ENCODE measurements at regions not wholly inside any gene's neighbourhood (a gene's known extent, or its start where the extent isn't known, plus 50 kb on each side); places are given as distances from the start of the nearest gene placed in this dataset.

- no peak overlapping the region for H3K9ac ChIP-seq
- no peaks in the 10 kb centered on the region for H4K20me1 ChIP-seq
- no peak overlapping the region for H3K4me2 ChIP-seq
- H3K4me3 ChIP-seq, result no peak overlapping the region
- TF ChIP-seq Cebpa-rat (IDR thresholded peaks at IDR 0.05), result no peak
- peaks cover 0 to 6% (median 2%) of the 10 kb centered on the region in 11 experiments; a peak in 5 of 22 replicates for H3K9me3 ChIP-seq (replicated peaks in 1 of 11)
- no peaks in the 10 kb centered on the region for H3K36me3 ChIP-seq
- H3K4me1 ChIP-seq, result no peaks in the 10 kb centered on the region
- H3K27me3 ChIP-seq, result no peaks in the 10 kb centered on the region
- H3K27ac ChIP-seq, result no peak overlapping the region
These were observed 411.9 kb upstream of the ZP4 start for GRCh38 chr1:238302646-238303045.

GRCh38 chr1:238296371-238296770, 405.6 kb upstream of the ZP4 start:
- Histone ChIP-seq H4K20me1 (no peaks in the 10 kb centered on the region), H3K9ac (no peak overlapping the region), H3K36me3 (no peaks in the 10 kb centered on the region), H3K4me1 (no peaks in the 10 kb centered on the region), H3K27ac (no peak overlapping the region), H3K27me3 (no peaks in the 10 kb centered on the region), H3K4me2 (no peak overlapping the region), H3K9me3 (replicated peaks in 1 of 11) (peaks cover 0 to 11% (median 5%) of the 10 kb centered on the region in 11 experiments; a peak in 6 of 22 replicates), H3K4me3 (no peak overlapping the region)
- TF ChIP-seq Cebpa-rat (IDR thresholded peaks at IDR 0.05), result no peak

GRCh38 chr1:238293075-238293474, 402.4 kb upstream of the ZP4 start:
- no peak overlapping the region for H3K27ac ChIP-seq
- TF ChIP-seq Cebpa-rat (IDR thresholded peaks at IDR 0.05), result no peak

GRCh38 chr1:238281418-238281817, 390.7 kb upstream of the ZP4 start:
- no peak overlapping the region for H3K27ac ChIP-seq
- H3K4me2 ChIP-seq, result peak overlapping the region in 3 of 11 experiments; percentile 39 to 58 (median 40); a peak in 4 of 22 replicates
- no peaks in the 10 kb centered on the region for H4K20me1 ChIP-seq
- H3K4me1 ChIP-seq, result peaks cover 0 to 29% (median 0%) of the 10 kb centered on the region in 10 experiments; a peak in 7 of 20 replicates
- H3K36me3 ChIP-seq, result no peaks in the 10 kb centered on the region
- H3K9me3 ChIP-seq (replicated peaks in 1 of 11), result peaks cover 0 to 19% (median under 1%) of the 10 kb centered on the region in 11 experiments; a peak in 8 of 22 replicates
- no peaks in the 10 kb centered on the region for H3K27me3 ChIP-seq
- no peak overlapping the region for H3K4me3 ChIP-seq
- no peak overlapping the region for H3K9ac ChIP-seq
- no peak for TF ChIP-seq Cebpa-rat (IDR thresholded peaks at IDR 0.05)

More at GRCh38 chr1:238293075-238293474, 402.4 kb upstream of the ZP4 start:
- Histone ChIP-seq H3K36me3 (no peaks in the 10 kb centered on the region), H3K4me3 (no peak overlapping the region), H4K20me1 (no peaks in the 10 kb centered on the region), H3K9ac (no peak overlapping the region), H3K4me1 (no peaks in the 10 kb centered on the region), H3K9me3 (replicated peaks in 1 of 11) (peaks cover 0 to 11% (median 5%) of the 10 kb centered on the region in 11 experiments; a peak in 6 of 22 replicates), H3K27me3 (no peaks in the 10 kb centered on the region), H3K4me2 (no peak overlapping the region)

GRCh38 chr1:238279694-238280380, 389.1 kb upstream of the ZP4 start:
- H3K4me3 ChIP-seq, result no peak overlapping the region
- no peaks in the 10 kb centered on the region for H4K20me1 ChIP-seq
- no peak overlapping the region for H3K27ac ChIP-seq
- no peaks in the 10 kb centered on the region for H3K36me3 ChIP-seq
- H3K4me2 ChIP-seq, result no peak overlapping the region
- no peak for TF ChIP-seq Cebpa-rat (IDR thresholded peaks at IDR 0.05)
- peaks cover 0 to 29% (median 0%) of the 10 kb centered on the region in 10 experiments; a peak in 7 of 20 replicates for H3K4me1 ChIP-seq
- peaks cover 5 to 35% (median 17%) of the 10 kb centered on the region in 11 experiments for H3K9me3 ChIP-seq (replicated peaks in 1 of 11)
- H3K27me3 ChIP-seq, result no peaks in the 10 kb centered on the region
- H3K9ac ChIP-seq, result no peak overlapping the region

GRCh38 chr1:238272145-238272544, 381.4 kb upstream of the ZP4 start:
- peaks cover 11 to 42% (median 21%) of the 10 kb centered on the region in 11 experiments for H3K9me3 ChIP-seq (replicated peaks in 1 of 11)
- peaks cover 0 to 1% (median 0%) of the 10 kb centered on the region in 10 experiments; a peak in 2 of 20 replicates for H3K4me1 ChIP-seq
- H3K4me3 ChIP-seq, result no peak overlapping the region
- H3K27ac ChIP-seq, result no peak overlapping the region
- H4K20me1 ChIP-seq, result no peaks in the 10 kb centered on the region
- H3K27me3 ChIP-seq, result no peaks in the 10 kb centered on the region
- no peaks in the 10 kb centered on the region for H3K36me3 ChIP-seq
- H3K4me2 ChIP-seq, result no peak overlapping the region
- no peak for TF ChIP-seq Cebpa-rat (IDR thresholded peaks at IDR 0.05)
- H3K9ac ChIP-seq, result no peak overlapping the region

GRCh38 chr1:238265866-238266265, 375.1 kb upstream of the ZP4 start:
- Histone ChIP-seq H3K27me3 (no peaks in the 10 kb centered on the region), H3K4me1 (peaks cover 0 to 32% (median 0%) of the 10 kb centered on the region in 10 experiments; a peak in 8 of 20 replicates), H3K9ac (no peak overlapping the region), H3K4me3 (no peak overlapping the region), H3K9me3 (replicated peaks in 1 of 11) (peaks cover 0 to 11% (median 0%) of the 10 kb centered on the region in 11 experiments; a peak in 7 of 22 replicates), H3K4me2 (peak overlapping the region in 4 of 11 experiments; percentile 2 to 68 (median 50); a peak in 5 of 22 replicates), H3K36me3 (no peaks in the 10 kb centered on the region), H4K20me1 (no peaks in the 10 kb centered on the region), H3K27ac (peak overlapping the region in 7 of 11 experiments; percentile 23 to 80 (median 63); a peak in 13 of 22 replicates)
- peak in 1 of 11 experiments; percentile 24; a peak in 1 of 22 replicates for TF ChIP-seq Cebpa-rat (IDR thresholded peaks at IDR 0.05)

GRCh38 chr1:238264951-238265350, 374.2 kb upstream of the ZP4 start:
- Histone ChIP-seq H3K4me2 (peak overlapping the region in 4 of 11 experiments; percentile 22 to 68 (median 50); a peak in 5 of 22 replicates), H3K36me3 (no peaks in the 10 kb centered on the region), H3K27ac (peak overlapping the region in 5 of 11 experiments; percentile 55 to 80 (median 67); a peak in 11 of 22 replicates), H3K27me3 (no peaks in the 10 kb centered on the region), H3K9ac (no peak overlapping the region), H4K20me1 (no peaks in the 10 kb centered on the region), H3K4me3 (no peak overlapping the region), H3K9me3 (replicated peaks in 1 of 11) (peaks cover 0 to 11% (median 0%) of the 10 kb centered on the region in 11 experiments; a peak in 7 of 22 replicates), H3K4me1 (peaks cover 0 to 32% (median 0%) of the 10 kb centered on the region in 10 experiments; a peak in 8 of 20 replicates)
- no peak for TF ChIP-seq Cebpa-rat (IDR thresholded peaks at IDR 0.05)

GRCh38 chr1:238258510-238258909, 367.8 kb upstream of the ZP4 start:
- H3K4me2 ChIP-seq, result no peak overlapping the region
- no peaks in the 10 kb centered on the region for H3K36me3 ChIP-seq
- H4K20me1 ChIP-seq, result no peaks in the 10 kb centered on the region
- TF ChIP-seq Cebpa-rat (IDR thresholded peaks at IDR 0.05), result no peak
- H3K4me1 ChIP-seq, result peaks cover 0 to 15% (median 0%) of the 10 kb centered on the region in 10 experiments; a peak in 2 of 20 replicates
- no peak overlapping the region for H3K9ac ChIP-seq
- H3K9me3 ChIP-seq (replicated peaks in 1 of 11), result no peaks in the 10 kb centered on the region
- H3K27ac ChIP-seq, result no peak overlapping the region
- no peaks in the 10 kb centered on the region for H3K27me3 ChIP-seq
- no peak overlapping the region for H3K4me3 ChIP-seq
